ENCODE measurements at regions not wholly inside any gene's neighbourhood (a gene's known extent, or its start where the extent isn't known, plus 50 kb on each side); places are given as distances from the start of the nearest gene placed in this dataset.
A peak's percentile ranks its signal among the peaks of the same experiment; 100 is the strongest.

DNA sequence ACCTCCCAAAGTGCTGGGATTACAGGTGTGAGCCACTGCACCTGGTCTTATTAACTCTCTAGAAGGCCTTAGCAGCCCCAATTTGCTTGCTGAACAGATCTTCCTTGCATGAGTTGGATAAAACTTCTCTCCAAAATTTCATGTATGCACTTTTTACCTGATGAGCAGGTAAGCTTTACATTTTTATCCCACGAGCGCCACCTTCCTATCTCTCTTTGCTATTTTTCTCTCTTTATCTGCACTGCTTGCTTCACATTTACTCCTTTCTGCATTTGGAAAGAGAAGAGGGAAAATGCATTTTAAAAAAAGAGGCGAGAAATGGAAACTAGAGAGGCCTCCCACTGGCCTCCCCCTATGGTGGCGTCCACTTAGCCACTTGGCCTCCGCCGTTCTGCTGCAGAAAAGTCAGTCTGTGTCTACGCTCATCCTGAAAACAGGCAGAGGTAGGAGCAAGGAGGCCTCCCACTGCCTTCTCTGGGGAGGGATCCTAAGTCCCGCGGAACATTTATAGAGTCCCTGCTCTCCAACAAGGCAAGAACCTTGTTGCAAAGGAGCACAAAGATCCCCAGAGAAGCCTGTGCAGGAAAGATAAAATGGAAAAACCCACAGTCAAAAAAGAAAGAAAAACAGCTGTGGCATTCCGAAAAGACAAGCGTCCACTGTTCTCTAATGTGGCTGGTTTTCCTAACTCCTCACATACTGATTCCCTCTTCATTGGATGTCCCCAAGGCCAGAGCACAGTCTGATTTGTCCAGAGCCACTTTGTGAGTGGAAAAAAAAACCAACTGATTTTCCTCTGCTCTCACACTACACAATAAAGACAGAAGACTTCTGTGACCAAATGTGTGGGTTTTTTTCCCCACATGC lies 62.2 kb upstream of the INCENP start:
- Histone ChIP-seq H3K79me1 (ENCODE audit: low read depth, low read length) (no peaks in the 10 kb centered on the region), H2BK5ac (ENCODE audit: low read length) (no peak overlapping the region), H3K9me3 (replicated peaks in 1 of 2; ENCODE audit: control insufficient read depth in 2 of 2, insufficient read depth in 1 of 2, low read depth in 1 of 2, low read length in 2 of 2) (peaks cover 0 to 1% of the 10 kb centered on the region in 2 donors), H4K8ac (ENCODE audit: low read depth, low read length) (no peak overlapping the region), H3K14ac (ENCODE audit: low read length) (no peak overlapping the region), H3K36me3 (replicated peaks in 1 of 2; ENCODE audit: control insufficient read depth in 2 of 2, insufficient read depth in 2 of 2, low read length in 2 of 2) (no peaks in the 10 kb centered on the region), H3K27ac (replicated peaks; ENCODE audit: low read length) (no peak overlapping the region), H2AFZ (ENCODE audit: low read length) (no peak overlapping the region), H3K23ac (ENCODE audit: low read depth, low read length, poor library complexity) (no peak overlapping the region), H3K4me1 (ENCODE audit: control insufficient read depth in 2 of 2, insufficient read depth in 1 of 2, low read depth in 1 of 2, low read length in 2 of 2) (no peaks in the 10 kb centered on the region), H3K4ac (ENCODE audit: low read length) (no peak overlapping the region), H3K4me3 (ENCODE audit: low read length in 2 of 2) (no peak overlapping the region), H3K27me3 (ENCODE audit: control insufficient read depth in 3 of 3, insufficient read depth in 3 of 3, low read depth in 1 of 3, low read length in 3 of 3) (peaks cover 0 to 4% (median 0%) of the 10 kb centered on the region in 3 experiments), H3K4me2 (ENCODE audit: insufficient read depth, low read length, poor library complexity, severe bottlenecking) (no peak overlapping the region), H2BK12ac (ENCODE audit: low read length) (no peak overlapping the region), H2AK5ac (ENCODE audit: low read depth, low read length) (no peak overlapping the region), H3K18ac (ENCODE audit: low read length) (peak overlapping the region; percentile 57), H3K9ac (ENCODE audit: low read depth, low read length, poor library complexity) (no peak overlapping the region), H2BK15ac (ENCODE audit: low read length) (no peak overlapping the region), H4K91ac (ENCODE audit: low read depth, low read length, poor library complexity) (no peak overlapping the region), H2BK120ac (ENCODE audit: low read depth, low read length) (no peak overlapping the region)
- no CpG with 5 or more reads among the region's 11 CpGs for WGBS, 2 donors (ENCODE audit: extremely low coverage in 2 of 2, insufficient read length in 2 of 2, insufficient replicate concordance in 1 of 2)
- DNase-seq (ENCODE audit: low spot score): no peak

DNA sequence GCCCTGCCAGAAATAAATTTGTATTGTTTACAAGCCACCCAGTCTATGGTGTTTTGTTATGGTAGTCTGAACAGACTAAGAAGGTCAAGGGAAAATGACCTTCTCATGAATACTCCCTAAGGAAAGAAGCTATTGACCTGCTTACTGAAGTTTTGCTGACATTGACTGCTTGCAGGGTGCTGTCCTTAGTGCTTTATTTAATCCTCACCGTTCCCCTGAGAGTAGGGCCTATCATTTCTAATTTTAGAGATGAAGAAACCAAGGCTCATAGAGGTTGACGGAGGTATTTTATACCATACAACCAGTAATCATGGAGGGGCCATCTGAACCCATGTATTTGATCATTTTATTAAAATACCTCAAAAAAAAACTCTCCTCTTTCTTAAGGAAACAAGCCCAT lies 66.7 kb upstream of the INCENP start:
- Histone ChIP-seq H2AFZ (ENCODE audit: low read length) (no peak overlapping the region), H3K27ac (replicated peaks; ENCODE audit: low read length) (no peak overlapping the region), H3K9me3 (replicated peaks in 1 of 2; ENCODE audit: control insufficient read depth in 2 of 2, insufficient read depth in 1 of 2, low read depth in 1 of 2, low read length in 2 of 2) (peaks cover 0 to 3% of the 10 kb centered on the region in 2 donors), H2AK5ac (ENCODE audit: low read depth, low read length) (no peak overlapping the region), H3K36me3 (replicated peaks in 1 of 2; ENCODE audit: control insufficient read depth in 2 of 2, insufficient read depth in 2 of 2, low read length in 2 of 2) (no peaks in the 10 kb centered on the region), H2BK120ac (ENCODE audit: low read depth, low read length) (no peak overlapping the region), H3K23ac (ENCODE audit: low read depth, low read length, poor library complexity) (no peak overlapping the region), H4K91ac (ENCODE audit: low read depth, low read length, poor library complexity) (no peak overlapping the region), H2BK12ac (ENCODE audit: low read length) (no peak overlapping the region), H3K27me3 (ENCODE audit: control insufficient read depth in 3 of 3, insufficient read depth in 3 of 3, low read depth in 1 of 3, low read length in 3 of 3) (no peaks in the 10 kb centered on the region), H3K18ac (ENCODE audit: low read length) (no peak overlapping the region), H2BK15ac (ENCODE audit: low read length) (no peak overlapping the region), H3K4me3 (ENCODE audit: low read length in 2 of 2) (no peak overlapping the region), H3K4me1 (ENCODE audit: control insufficient read depth in 2 of 2, insufficient read depth in 1 of 2, low read depth in 1 of 2, low read length in 2 of 2) (no peaks in the 10 kb centered on the region), H4K8ac (ENCODE audit: low read depth, low read length) (no peak overlapping the region), H3K14ac (ENCODE audit: low read length) (no peak overlapping the region), H2BK5ac (ENCODE audit: low read length) (no peak overlapping the region), H3K4ac (ENCODE audit: low read length) (no peak overlapping the region), H3K9ac (ENCODE audit: low read depth, low read length, poor library complexity) (no peak overlapping the region), H3K4me2 (ENCODE audit: insufficient read depth, low read length, poor library complexity, severe bottlenecking) (no peak overlapping the region), H3K79me1 (ENCODE audit: low read depth, low read length) (no peaks in the 10 kb centered on the region)
- no CpG with 5 or more reads among the region's 2 CpGs for WGBS, 2 donors (ENCODE audit: extremely low coverage in 2 of 2, insufficient read length in 2 of 2, insufficient replicate concordance in 1 of 2)
- DNase-seq (ENCODE audit: low spot score): no peak

DNA sequence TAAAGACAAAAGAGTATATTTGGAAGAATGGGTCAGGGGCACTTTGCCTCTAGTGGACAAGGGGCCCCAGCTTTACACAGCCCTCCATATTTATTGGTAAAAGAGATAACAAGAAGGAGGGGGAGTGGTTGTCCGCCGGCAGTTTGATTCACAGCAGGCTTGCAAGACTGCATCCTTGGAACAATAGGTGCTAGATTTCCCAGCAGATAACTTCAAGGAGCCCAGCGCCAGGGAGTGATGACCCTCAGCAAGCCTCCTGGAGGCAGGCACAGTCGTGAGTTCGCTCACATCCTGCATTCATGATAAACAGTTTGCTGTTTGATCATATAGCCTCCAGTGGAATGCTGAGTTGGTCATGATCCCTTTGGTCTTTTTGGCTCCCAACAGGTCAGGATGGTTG lies 67.8 kb upstream of the INCENP start:
- no peak for DNase-seq (ENCODE audit: low spot score)
- Histone ChIP-seq H3K4me2 (ENCODE audit: insufficient read depth, low read length, poor library complexity, severe bottlenecking) (no peak overlapping the region), H2AFZ (ENCODE audit: low read length) (no peak overlapping the region), H2BK12ac (ENCODE audit: low read length) (no peak overlapping the region), H2BK120ac (ENCODE audit: low read depth, low read length) (no peak overlapping the region), H3K27me3 (ENCODE audit: control insufficient read depth in 3 of 3, insufficient read depth in 3 of 3, low read depth in 1 of 3, low read length in 3 of 3) (no peaks in the 10 kb centered on the region), H3K4me1 (ENCODE audit: control insufficient read depth in 2 of 2, insufficient read depth in 1 of 2, low read depth in 1 of 2, low read length in 2 of 2) (no peaks in the 10 kb centered on the region), H3K79me1 (ENCODE audit: low read depth, low read length) (no peaks in the 10 kb centered on the region), H2BK15ac (ENCODE audit: low read length) (no peak overlapping the region), H3K9me3 (replicated peaks in 1 of 2; ENCODE audit: control insufficient read depth in 2 of 2, insufficient read depth in 1 of 2, low read depth in 1 of 2, low read length in 2 of 2) (peaks cover 0 to 3% of the 10 kb centered on the region in 2 donors), H3K18ac (ENCODE audit: low read length) (no peak overlapping the region), H2AK5ac (ENCODE audit: low read depth, low read length) (no peak overlapping the region), H3K4ac (ENCODE audit: low read length) (no peak overlapping the region), H4K8ac (ENCODE audit: low read depth, low read length) (no peak overlapping the region), H3K36me3 (replicated peaks in 1 of 2; ENCODE audit: control insufficient read depth in 2 of 2, insufficient read depth in 2 of 2, low read length in 2 of 2) (no peaks in the 10 kb centered on the region), H3K9ac (ENCODE audit: low read depth, low read length, poor library complexity) (no peak overlapping the region), H3K4me3 (ENCODE audit: low read length in 2 of 2) (no peak overlapping the region), H4K91ac (ENCODE audit: low read depth, low read length, poor library complexity) (no peak overlapping the region), H2BK5ac (ENCODE audit: low read length) (no peak overlapping the region), H3K23ac (ENCODE audit: low read depth, low read length, poor library complexity) (no peak overlapping the region), H3K14ac (ENCODE audit: low read length) (no peak overlapping the region), H3K27ac (replicated peaks; ENCODE audit: low read length) (no peak overlapping the region)
- WGBS, 2 donors (ENCODE audit: extremely low coverage in 2 of 2, insufficient read length in 2 of 2, insufficient replicate concordance in 1 of 2): no CpG with 5 or more reads among the region's 5 CpGs

DNA sequence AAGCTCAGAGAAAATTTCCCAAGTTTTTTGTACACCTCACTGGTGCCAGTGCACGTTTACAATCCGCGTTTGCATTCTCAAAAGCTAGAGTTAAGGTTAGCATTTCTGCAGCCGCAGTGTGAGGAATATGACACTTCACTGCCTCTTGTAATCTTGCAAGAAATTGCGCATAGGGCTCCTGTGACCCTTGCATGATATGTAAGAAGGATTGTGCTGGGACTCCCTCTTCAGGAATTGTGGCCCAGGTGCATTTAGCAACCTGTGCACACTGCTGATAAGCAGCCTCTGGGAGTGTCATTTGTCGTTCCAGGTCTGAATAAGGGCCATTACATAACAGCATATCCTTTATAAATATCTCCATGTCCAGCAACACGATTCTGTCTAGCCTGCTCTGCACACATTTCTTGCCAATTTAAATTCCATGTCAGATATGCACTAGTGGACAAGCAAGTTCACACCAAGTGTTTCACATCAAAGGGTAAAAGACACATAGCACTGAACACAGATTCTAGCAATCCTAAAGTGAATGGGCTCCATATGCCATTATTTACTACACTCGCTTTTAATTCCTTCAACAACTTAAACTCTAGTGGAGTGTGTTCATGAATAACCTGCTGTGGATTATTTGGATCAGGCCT lies 69.2 kb upstream of the INCENP start:
- Histone ChIP-seq H3K18ac (ENCODE audit: low read length) (no peak overlapping the region), H3K27ac (replicated peaks; ENCODE audit: low read length) (no peak overlapping the region), H2BK15ac (ENCODE audit: low read length) (no peak overlapping the region), H2BK12ac (ENCODE audit: low read length) (no peak overlapping the region), H3K4me3 (ENCODE audit: low read length in 2 of 2) (no peak overlapping the region), H4K91ac (ENCODE audit: low read depth, low read length, poor library complexity) (no peak overlapping the region), H2BK5ac (ENCODE audit: low read length) (no peak overlapping the region), H4K8ac (ENCODE audit: low read depth, low read length) (no peak overlapping the region), H3K9ac (ENCODE audit: low read depth, low read length, poor library complexity) (no peak overlapping the region), H2AFZ (ENCODE audit: low read length) (no peak overlapping the region), H3K79me1 (ENCODE audit: low read depth, low read length) (no peaks in the 10 kb centered on the region), H2BK120ac (ENCODE audit: low read depth, low read length) (no peak overlapping the region), H3K27me3 (ENCODE audit: control insufficient read depth in 3 of 3, insufficient read depth in 3 of 3, low read depth in 1 of 3, low read length in 3 of 3) (no peaks in the 10 kb centered on the region), H3K23ac (ENCODE audit: low read depth, low read length, poor library complexity) (no peak overlapping the region), H3K14ac (ENCODE audit: low read length) (no peak overlapping the region), H3K4me1 (ENCODE audit: control insufficient read depth in 2 of 2, insufficient read depth in 1 of 2, low read depth in 1 of 2, low read length in 2 of 2) (no peaks in the 10 kb centered on the region), H3K4me2 (ENCODE audit: insufficient read depth, low read length, poor library complexity, severe bottlenecking) (no peak overlapping the region), H2AK5ac (ENCODE audit: low read depth, low read length) (no peak overlapping the region), H3K36me3 (replicated peaks in 1 of 2; ENCODE audit: control insufficient read depth in 2 of 2, insufficient read depth in 2 of 2, low read length in 2 of 2) (no peaks in the 10 kb centered on the region), H3K9me3 (replicated peaks in 1 of 2; ENCODE audit: control insufficient read depth in 2 of 2, insufficient read depth in 1 of 2, low read depth in 1 of 2, low read length in 2 of 2) (peaks cover 0 to 3% of the 10 kb centered on the region in 2 donors), H3K4ac (ENCODE audit: low read length) (no peak overlapping the region)
- DNase-seq (ENCODE audit: low spot score): no peak
- no CpG with 5 or more reads among the region's 8 CpGs for WGBS, 2 donors (ENCODE audit: extremely low coverage in 2 of 2, insufficient read length in 2 of 2, insufficient replicate concordance in 1 of 2)
